GM18868 (cell line): ENCODE measurements at regions not wholly inside any gene's neighbourhood (a gene's known extent, or its start where the extent isn't known, plus 50 kb on each side); places are given as distances from the start of the nearest gene placed in this dataset.

Experiments
- ATAC-seq: cut with Tn5 transposase; IDR thresholded peaks from one replicate; pipeline ENCODE4 v1.9.1; 2021; ENCODE audit warnings: mild to moderate bottlenecking, moderate library complexity; ENCODE audit not compliant: unreplicated experiment

GRCh38 chr10:60728056-60728455 is 50.2 kb upstream of the CDK1 start:
- ATAC-seq = no peak

- no peak for ATAC-seq
Measured at GRCh38 chr10:60726257-60726656, 52.0 kb upstream of the CDK1 start.

DNA sequence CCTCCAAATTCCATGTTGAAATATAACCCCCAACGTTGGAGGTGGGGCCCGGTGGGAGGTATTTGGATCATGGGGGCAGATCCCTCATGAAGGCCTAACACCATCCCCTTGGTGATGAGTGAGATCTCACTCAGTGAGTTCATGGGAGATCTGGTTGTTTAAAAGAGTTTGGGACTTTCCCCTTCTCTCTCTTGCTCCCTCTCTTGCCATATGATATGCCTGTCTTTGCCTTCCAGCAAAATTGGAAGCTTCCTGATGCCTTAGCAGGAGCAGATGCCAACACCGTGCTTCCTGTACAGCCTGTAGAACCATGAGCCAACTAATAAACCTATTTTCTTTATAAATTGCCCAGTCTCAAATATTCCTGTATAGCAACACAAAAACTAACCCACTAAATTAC is 55.7 kb upstream of the CDK1 start:
- ATAC-seq = no peak

DNA sequence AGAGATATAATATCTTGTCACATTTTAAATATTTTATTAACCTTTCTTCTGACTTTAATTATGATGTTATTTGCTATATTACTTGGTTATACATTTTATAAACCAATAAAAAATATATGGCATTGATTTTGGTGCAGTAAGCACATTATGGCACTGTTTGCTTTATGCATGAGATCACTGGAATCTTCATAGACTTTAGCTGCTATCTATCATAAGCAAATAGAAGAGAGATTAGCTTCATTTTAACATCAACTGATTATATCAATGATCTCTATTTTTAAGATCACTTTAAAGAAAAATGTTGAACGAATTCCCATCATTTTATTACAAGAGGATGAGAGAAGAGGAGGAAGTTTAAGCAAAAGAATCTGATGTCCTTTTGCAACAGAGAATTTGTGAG is 58.6 kb upstream of the CDK1 start:
- ATAC-seq = no peak

GRCh38 chr10:60718886-60719285 is 59.4 kb upstream of the CDK1 start:
- no peak for ATAC-seq

DNA sequence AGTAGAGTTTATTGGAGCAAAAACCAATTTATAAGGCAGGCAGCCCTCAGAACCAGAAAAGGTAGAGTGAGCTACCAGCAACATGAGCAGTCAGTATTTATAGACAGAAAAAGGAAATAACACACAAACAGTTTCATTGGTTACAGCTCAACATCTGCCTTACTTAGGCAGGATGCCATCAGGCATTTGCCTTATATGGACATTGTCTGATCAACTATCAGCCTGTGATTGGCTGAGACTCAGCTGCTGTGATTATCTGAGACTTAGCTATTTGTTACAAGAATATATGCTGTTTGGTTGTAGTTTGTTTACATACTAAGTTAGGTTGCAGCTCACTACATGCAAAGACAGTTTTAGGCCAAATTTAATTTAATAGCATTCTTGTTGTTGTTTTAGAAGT is 60.4 kb upstream of the CDK1 start:
- peak; percentile 77 for ATAC-seq

- ATAC-seq = no peak
Measured at GRCh38 chr10:60714233-60714632, 64.0 kb upstream of the CDK1 start.

GRCh38 chr10:60711496-60711895 is 66.8 kb upstream of the CDK1 start:
- no peak for ATAC-seq

GRCh38 chr10:60710041-60710440 is 68.2 kb upstream of the CDK1 start:
- ATAC-seq = no peak

GRCh38 chr10:60708666-60709065 is 69.6 kb upstream of the CDK1 start:
- no peak for ATAC-seq

DNA sequence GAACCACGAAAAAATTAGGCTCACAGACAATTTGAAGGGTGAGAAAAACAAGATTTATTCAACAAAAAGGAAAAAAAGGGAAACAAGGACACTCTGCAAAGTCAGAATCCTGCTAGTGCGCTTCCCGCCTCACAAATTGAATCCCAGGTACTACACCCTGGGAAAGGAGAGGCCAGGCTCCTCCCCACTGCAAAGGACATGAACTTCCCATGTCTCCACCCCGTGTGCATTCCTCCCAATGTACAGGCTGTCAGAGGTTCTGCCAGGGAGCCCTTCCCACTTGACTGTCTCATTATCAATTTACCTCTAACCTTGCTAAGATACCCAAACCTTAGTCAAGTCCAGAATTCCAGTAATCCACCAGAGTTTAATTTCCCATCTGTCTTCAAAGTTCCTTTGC is 70.4 kb upstream of the CDK1 start:
- no peak for ATAC-seq

- ATAC-seq = no peak
Measured at GRCh38 chr10:60706146-60706545, 72.1 kb upstream of the CDK1 start.

- no peak for ATAC-seq
Measured at GRCh38 chr10:60705376-60705775, 72.9 kb upstream of the CDK1 start.

- no peak for ATAC-seq
Measured at GRCh38 chr10:60704471-60704870, 73.8 kb upstream of the CDK1 start.

DNA sequence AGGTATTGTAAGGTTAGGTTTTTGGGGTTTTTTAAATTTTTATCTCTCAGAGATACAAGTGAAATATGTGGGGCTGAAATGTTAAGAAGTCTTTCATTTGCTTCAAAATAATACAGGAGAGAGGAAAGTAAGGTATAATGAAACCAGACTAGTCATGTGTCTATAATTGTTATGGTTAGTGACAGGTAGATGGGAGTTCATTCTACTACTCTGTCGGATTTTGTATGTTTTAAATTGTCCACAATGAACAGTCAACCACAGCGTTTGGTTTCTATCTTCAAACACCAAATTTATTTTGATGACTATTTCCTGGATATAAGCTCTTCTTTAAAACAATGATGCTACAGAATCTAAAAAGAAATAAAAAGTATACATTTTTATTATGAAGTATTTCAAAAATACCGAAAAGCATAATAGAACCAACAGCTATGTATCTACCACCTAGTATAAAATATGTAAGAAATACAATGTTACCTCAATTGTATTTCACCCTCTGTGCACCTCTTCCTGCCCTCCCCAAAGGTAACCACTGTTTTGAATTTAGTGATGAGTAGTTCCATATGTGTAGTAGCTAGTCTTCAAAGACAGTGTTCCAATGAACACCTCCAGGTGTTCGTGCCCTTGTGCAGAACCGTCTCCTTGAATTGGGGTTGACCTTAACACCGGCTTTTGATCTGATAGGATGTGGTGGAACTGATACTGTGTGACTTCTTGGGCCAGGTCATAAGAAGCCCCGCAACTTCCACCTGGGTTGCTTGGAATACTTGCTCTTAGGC is 74.8 kb upstream of the CDK1 start:
- no peak for ATAC-seq

GRCh38 chr10:60687679-60688078 is 90.6 kb upstream of the CDK1 start:
- no peak for ATAC-seq

DNA sequence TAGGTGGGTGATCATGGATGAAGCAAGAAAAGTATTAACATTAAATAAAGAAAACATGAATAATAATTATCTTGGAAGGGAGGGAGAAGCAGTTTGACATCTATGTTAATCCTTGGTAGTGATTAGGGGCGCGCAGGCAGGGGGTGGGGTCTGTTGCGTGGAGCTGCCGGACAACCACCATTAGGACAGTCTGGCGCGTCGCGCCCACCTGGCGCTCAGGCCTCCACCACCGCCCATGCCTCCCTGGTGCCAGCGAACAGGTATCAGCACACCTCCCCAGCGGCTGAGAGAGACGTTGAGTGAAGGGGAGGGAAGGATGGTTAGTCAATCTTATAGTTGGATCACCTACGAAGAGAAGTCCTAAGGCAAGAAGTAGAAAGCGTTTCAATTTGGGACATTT is 94.2 kb upstream of the CDK1 start:
- ATAC-seq = no peak

GRCh38 chr10:60681103-60681502 is 97.2 kb upstream of the CDK1 start:
- ATAC-seq = no peak

DNA sequence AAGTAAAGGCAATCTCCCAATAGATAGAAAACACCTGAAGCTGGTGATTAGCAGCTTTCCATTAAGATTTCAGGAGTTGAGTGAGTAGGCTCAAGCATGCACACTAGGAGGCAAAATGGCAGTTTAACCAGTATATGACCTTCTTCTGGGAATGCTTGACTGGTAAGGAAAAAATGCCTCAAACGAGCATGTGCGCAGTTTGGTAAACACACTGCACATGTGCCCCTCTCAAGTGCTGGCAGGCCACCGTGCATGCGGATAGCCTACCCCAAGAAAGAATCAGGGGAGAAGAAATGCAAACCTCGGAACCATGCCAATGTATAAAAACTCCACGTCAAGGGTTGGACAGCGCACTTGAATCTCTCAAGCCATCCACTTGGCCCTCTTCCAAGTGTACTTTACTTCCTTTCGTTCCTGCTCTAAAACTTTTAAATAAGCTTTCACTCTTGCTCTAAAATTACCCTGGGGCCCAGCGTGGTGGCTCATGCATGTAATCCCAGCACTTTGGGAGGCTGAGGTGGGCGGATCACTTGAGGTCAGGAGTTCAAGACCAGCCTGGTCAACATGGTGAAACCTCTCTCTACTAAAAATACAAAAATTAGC is 98.8 kb upstream of the CDK1 start:
- ATAC-seq = no peak

GRCh38 chr10:60678978-60679377 is 99.3 kb upstream of the CDK1 start:
- no peak for ATAC-seq

DNA sequence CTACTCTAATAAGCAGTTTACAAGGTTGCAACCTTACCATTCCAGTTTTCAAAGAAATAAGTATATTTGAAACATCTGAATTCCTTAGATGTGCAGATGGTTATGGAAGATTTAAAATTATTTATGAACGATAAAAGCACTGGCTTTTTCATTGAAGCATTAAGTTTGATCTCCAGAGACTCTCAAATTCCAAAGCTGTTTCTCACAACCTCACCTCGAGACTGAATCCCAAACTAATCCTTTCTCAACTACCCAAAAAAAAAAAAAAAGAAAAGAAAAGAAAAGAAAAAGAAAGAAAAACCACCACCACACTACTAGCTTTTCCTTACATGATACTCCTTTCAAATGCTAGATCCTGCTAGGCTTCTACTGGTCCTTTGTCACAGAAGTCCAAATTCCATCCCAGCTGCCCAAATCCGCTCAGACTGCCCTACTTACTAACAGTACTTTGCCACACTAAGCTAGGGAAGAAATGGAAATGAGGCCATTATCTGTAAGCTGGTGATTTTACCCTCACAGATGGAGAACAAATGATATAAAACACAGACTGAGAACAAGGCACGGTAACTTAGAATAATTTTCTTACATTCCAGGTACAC is 100.6 kb upstream of the CDK1 start:
- no peak for ATAC-seq

- ATAC-seq = no peak
Measured at GRCh38 chr10:60675236-60675635, 103.0 kb upstream of the CDK1 start.
